22Rv1 (cell line): ENCODE measurements at regions not wholly inside any gene's neighbourhood (a gene's known extent, or its start where the extent isn't known, plus 50 kb on each side); places are given as distances from the start of the nearest gene placed in this dataset.

Experiments used
- H3K27ac ChIP-seq: fragments of 450-650 bp; 2 replicates; pipeline ENCODE4 v1.5.1; 2017
- ZFX ChIP-seq: fragments of 450-650 bp; IDR thresholded peaks from 2 replicates; pipeline ENCODE4 v1.6.1; 2017; ENCODE audit warnings: antibody characterized with exemption, borderline replicate concordance
- TF ChIP-seq, protein P1 (sequence below): fragments of 450-650 bp; IDR thresholded peaks from 2 replicates; pipeline ENCODE4 v1.5.1; 2017; ENCODE audit warnings: mild to moderate bottlenecking

DNA sequence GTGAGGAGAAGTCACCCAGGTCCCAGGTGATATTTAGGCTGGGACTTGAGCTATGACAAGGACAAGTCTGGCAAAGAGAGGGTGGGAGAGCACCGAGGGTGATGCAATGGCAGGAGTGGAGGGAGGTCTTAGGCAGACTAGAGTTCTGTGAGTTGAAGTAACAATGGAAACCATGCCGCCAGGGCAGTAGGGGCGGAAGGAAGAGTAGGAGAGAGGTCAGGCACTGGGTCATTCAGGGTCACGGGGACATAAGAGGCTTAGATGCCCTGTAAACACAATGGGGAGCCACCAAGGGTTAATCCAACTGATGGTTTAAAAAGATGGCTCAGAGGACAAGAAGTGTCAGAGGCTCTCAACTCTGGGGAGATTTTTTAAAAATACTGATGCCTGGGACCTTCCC is 199.7 kb upstream of the LRTM1 start:
- no peak overlapping the region for H3K27ac ChIP-seq
- no peak for TF ChIP-seq ZFX
- TF ChIP-seq, protein P1, sequence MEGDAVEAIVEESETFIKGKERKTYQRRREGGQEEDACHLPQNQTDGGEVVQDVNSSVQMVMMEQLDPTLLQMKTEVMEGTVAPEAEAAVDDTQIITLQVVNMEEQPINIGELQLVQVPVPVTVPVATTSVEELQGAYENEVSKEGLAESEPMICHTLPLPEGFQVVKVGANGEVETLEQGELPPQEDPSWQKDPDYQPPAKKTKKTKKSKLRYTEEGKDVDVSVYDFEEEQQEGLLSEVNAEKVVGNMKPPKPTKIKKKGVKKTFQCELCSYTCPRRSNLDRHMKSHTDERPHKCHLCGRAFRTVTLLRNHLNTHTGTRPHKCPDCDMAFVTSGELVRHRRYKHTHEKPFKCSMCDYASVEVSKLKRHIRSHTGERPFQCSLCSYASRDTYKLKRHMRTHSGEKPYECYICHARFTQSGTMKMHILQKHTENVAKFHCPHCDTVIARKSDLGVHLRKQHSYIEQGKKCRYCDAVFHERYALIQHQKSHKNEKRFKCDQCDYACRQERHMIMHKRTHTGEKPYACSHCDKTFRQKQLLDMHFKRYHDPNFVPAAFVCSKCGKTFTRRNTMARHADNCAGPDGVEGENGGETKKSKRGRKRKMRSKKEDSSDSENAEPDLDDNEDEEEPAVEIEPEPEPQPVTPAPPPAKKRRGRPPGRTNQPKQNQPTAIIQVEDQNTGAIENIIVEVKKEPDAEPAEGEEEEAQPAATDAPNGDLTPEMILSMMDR: no peak

DNA sequence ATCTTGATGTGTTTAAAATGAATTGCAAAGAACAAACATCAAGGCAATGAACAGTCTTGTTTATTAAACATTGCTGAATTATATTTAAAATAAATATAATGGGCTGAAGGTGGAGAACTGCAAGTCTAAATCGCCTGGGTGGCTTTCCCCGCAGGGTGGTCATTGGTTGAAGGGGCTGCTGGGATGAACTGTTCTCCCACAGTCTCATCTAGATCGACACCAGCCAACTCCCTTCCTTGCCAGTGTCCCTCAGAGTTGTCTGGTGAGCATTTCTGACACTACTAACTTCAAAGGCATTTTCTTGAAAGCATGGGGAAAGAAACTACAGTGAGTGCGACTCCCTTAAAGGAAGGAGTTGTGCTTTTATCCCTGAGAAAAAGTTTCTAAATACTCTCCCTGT is 196.5 kb upstream of the LRTM1 start:
- TF ChIP-seq, protein P1: no peak
- TF ChIP-seq ZFX: no peak

More for the DNA sequence above, 196.5 kb upstream of the LRTM1 start:
- no peak overlapping the region for H3K27ac ChIP-seq
